GM03348 (cell line): ENCODE measurements at regions not wholly inside any gene's neighbourhood (a gene's known extent, or its start where the extent isn't known, plus 50 kb on each side); places are given as distances from the start of the nearest gene placed in this dataset.

Experiments used
- DNase-seq: peaks from one replicate; pipeline ENCODE4 v3.0.0; 2012; ENCODE audit warnings: low spot score

- no peak for DNase-seq
Measured at GRCh38 chr12:39240587-39240986, 202.3 kb downstream of the KIF21A start.

GRCh38 chr12:39239490-39240486 lies 203.1 kb downstream of the KIF21A start:
- DNase-seq = no peak

- DNase-seq = peak; percentile 5
Measured at GRCh38 chr12:39237004-39237403, 205.9 kb downstream of the KIF21A start.

- no peak for DNase-seq
Measured at GRCh38 chr12:39235990-39236767, 206.7 kb downstream of the KIF21A start.

DNA sequence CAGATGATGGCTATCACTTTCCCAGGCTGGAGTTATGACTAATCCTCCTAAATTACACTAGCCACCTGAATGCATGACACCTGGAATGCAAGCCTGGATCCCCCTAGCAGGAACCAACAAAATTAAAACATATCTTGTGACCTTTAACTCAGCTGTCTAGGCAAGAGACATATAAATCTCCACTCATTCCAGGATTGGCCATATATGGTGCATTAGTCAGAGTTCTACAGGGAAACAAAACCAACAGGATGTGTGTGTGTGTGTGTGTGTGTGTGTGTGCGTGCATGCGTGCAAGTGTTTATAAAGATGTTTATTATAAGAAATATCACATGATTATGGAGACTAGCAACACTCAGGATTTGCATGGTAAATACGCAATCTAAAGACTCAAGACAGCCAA lies 212.8 kb downstream of the KIF21A start:
- DNase-seq = no peak

GRCh38 chr12:39227218-39227617 lies 215.7 kb downstream of the KIF21A start:
- DNase-seq = no peak

GRCh38 chr12:39224971-39225370 lies 217.9 kb downstream of the KIF21A start:
- no peak for DNase-seq

DNA sequence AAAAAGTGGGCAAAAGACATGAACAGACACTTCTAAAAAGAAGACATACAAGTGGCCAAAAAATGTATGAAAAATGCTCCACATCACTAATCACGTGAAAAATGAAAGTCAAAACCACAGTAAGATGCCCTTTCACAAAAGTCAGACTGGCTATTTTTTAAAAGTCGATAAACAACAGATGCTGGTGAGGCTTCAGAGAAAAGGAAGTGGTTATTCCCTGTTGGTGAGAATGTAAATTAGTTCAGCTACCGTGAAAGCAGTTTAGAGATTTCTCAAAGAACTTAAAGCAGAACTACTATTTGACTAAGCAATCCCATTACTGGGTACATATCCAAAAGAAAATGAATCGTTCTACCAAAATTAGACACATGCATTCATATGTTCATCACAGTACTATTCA lies 237.0 kb downstream of the KIF21A start:
- no peak for DNase-seq

DNA sequence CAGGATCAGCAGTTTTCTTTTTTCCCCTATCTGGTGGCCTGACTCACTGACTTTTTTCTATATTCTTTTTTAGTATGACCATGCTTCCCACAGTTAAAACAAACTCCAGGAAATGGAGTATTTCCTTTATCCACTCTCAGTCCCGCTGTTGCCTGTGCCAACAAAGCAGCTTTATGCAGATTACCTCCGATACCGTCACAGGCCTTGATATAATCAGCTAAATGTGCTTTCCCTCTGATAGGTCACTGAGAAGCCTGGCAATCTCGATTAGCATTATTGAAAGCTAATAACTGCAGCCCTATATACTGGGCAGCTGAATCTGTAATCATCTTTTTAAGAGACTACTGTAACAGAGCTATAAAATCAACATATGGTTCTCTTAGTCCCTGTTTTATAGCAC lies 243.6 kb downstream of the KIF21A start:
- no peak for DNase-seq

DNA sequence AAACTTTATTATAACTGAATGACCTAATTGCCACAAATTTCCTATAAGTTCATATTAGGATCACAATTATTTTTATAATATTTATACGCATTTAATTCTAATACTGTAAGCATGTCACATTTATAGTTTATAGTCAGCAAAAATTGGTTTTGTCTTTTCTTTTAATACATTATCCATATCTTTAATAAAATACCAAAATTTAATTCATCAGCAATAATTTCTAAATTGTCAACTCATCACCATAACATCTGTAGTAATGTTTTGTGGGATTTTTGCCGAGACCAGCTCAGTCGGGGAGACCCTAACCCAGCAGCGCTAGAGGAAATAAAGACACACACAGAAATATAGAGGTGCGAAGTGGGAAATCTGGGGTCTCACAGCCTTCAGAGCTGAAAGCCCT lies 254.2 kb downstream of the KIF21A start:
- DNase-seq = no peak

DNA sequence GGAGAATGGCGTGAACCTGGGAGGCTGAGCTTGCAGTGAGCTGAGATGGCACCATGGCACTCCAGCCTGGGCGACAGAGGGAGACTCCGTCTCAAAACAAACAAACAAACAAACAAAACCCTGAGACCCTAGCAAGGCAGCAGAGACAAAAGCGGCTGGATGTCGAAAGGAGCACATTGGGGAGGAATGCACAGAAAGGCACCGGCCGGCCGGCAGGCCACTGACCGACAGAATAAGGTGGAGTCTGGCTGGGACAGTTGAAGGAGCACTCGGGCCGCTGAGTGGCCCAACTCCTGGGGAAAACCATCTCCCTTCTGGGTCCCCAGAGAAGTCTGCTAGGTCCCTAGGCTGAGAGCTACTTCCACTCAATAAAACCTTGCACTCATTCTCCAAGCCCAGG lies 256.2 kb downstream of the KIF21A start:
- no peak for DNase-seq

DNA sequence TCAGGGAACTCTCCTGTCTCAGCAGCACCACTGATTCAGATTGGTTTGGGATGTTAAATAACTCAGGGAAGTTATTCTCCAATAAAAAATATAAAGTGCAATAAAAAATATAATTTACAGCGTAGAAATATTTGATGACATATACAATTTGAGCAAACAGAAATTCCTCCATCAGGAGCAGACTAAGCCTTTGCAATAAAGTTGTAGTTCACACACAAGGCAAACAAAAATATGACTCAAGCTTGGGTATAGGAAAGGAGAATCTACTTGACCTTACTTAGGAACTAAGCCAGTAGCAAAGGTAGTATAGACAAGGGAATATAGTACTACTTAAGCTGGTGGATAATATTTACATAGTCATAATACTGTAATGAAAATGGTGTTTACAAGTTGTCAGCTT lies 264.1 kb downstream of the KIF21A start:
- no peak for DNase-seq

DNA sequence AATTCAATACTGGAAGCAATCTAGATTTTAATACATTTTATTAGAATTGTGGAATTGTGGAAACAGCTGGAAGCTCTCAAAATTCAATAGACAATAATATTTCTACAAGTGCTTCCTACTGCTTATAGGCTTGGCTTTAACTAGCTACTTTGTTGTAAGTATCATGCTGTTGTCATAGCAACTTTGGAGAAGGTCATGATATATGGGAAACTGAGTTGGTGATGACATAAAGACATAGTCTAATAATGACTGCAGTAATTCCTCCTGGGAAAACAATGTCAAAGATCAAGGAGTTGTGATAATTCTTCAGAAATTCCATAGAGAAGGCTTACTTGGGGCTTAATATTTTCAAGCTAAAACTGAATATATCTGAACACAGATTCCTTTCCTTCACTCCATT lies 266.6 kb downstream of the KIF21A start:
- no peak for DNase-seq

- DNase-seq = no peak
Measured at GRCh38 chr12:39173726-39174125, 268.3 kb upstream of the CPNE8 start.

GRCh38 chr12:39165338-39165737 lies 259.9 kb upstream of the CPNE8 start:
- no peak for DNase-seq

DNA sequence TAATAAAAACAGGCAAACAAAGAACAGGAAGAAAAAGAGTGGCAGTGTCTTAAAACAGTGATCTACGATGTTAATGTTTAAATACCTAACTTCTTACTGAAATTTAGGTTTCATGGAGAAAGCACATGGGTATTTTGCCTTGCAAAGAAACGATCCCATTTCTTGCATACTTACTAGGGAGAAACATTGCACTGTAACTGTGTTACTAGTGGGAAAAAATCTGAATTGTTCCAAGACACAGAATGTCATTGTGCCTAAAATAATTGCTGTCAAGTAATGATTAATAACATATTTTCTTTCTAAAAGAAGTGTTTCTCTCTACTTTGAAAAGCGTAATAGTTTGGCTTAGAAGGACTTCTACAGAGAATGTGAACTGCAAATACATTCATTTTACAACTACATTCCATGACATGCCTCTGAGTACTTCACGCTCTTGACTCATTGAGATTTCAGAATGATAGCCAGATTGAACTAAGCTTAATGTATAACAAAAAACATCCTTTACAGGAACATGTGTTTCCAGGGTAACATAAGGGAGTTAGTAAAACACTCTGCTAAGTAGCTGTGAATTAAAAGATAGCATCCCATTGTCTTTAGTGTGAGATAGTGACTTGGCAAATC lies 256.2 kb upstream of the CPNE8 start:
- DNase-seq = no peak

DNA sequence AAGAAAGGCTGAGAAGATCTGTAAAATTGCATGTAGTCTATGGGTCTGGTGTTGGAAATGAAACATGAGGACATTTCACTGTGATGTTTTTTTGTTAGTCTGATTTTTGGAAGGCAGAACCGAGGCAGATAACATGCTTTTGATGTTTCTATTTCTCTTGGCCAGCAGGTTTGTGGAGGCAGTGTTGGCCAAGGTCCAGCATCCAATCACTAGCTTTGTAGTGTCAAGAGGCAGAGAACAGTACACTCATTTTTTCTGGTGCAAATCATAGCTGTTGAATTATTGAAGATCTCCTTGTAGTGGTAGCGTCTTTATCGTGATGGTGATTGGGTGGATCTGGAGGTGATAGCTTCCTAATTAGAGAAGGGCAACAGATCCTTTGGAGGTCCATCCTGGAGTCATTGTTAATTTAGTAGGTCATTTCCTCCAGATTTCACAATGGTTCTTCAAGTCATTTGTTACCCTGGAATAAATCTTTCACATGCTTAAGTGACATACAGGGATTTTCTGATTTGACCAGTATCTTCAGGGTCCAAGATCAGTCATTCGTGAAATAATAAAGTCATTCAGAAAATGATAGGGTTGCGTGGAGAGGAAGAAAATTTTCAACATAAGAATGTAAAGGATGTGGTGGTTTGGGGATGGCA lies 252.4 kb upstream of the CPNE8 start:
- DNase-seq = no peak

GRCh38 chr12:39145175-39145999 lies 240.0 kb upstream of the CPNE8 start:
- DNase-seq = peak; percentile 23

DNA sequence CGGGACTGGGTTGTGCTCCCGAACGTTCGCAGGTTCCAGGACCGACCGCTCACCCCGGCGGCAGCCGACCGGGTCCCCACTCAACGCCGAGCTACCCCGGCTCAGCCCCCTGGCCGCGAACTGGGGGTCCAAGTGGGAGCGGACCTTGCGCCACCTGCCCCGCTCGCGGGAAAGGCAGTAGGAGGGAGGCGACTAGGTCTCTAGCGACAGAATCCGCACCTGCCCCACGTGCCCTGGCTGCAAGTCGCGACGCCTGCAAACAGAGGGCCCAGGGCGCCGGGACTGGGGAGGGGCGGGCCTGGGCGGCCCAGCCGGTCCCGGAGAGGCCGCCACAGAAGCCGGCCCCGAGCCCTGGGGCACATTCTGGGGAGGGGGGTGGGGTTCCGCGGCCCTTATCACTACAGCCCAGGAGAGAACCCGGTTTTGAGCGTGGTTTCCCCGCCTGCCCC lies 239.2 kb upstream of the CPNE8 start:
- peak; percentile 9 for DNase-seq

GRCh38 chr12:39138268-39138667 lies 232.9 kb upstream of the CPNE8 start:
- no peak for DNase-seq

- DNase-seq = no peak
Measured at GRCh38 chr12:39127401-39127800, 222.0 kb upstream of the CPNE8 start.
